Astrocyte (in vitro differentiated cells and primary cell): ENCODE measurements at regions not wholly inside any gene's neighbourhood (a gene's known extent, or its start where the extent isn't known, plus 50 kb on each side); places are given as distances from the start of the nearest gene placed in this dataset.

ENCODE experiments used
- EZH2 ChIP-seq: IDR thresholded peaks from 2 replicates; pipeline ENCODE4 v1.6.1; 2012; ENCODE audit warnings: mild to moderate bottlenecking, low read length, inconsistent platforms; ENCODE audit not compliant: insufficient read depth
- TF ChIP-seq, protein P1 (sequence below): IDR thresholded peaks from 2 replicates; pipeline ENCODE4 v1.5.1; 2011; ENCODE audit warnings: low read depth, mild to moderate bottlenecking, inconsistent platforms, low read length, moderate library complexity; ENCODE audit not compliant: insufficient read depth

GRCh38 chrX:9091258-9091657 lies 57.3 kb upstream of the FAM9B start:
- TF ChIP-seq, protein P1, sequence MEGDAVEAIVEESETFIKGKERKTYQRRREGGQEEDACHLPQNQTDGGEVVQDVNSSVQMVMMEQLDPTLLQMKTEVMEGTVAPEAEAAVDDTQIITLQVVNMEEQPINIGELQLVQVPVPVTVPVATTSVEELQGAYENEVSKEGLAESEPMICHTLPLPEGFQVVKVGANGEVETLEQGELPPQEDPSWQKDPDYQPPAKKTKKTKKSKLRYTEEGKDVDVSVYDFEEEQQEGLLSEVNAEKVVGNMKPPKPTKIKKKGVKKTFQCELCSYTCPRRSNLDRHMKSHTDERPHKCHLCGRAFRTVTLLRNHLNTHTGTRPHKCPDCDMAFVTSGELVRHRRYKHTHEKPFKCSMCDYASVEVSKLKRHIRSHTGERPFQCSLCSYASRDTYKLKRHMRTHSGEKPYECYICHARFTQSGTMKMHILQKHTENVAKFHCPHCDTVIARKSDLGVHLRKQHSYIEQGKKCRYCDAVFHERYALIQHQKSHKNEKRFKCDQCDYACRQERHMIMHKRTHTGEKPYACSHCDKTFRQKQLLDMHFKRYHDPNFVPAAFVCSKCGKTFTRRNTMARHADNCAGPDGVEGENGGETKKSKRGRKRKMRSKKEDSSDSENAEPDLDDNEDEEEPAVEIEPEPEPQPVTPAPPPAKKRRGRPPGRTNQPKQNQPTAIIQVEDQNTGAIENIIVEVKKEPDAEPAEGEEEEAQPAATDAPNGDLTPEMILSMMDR: no peak
- TF ChIP-seq EZH2: no peak
